ENCODE measurements at regions not wholly inside any gene's neighbourhood (a gene's known extent, or its start where the extent isn't known, plus 50 kb on each side); places are given as distances from the start of the nearest gene placed in this dataset.

DNA sequence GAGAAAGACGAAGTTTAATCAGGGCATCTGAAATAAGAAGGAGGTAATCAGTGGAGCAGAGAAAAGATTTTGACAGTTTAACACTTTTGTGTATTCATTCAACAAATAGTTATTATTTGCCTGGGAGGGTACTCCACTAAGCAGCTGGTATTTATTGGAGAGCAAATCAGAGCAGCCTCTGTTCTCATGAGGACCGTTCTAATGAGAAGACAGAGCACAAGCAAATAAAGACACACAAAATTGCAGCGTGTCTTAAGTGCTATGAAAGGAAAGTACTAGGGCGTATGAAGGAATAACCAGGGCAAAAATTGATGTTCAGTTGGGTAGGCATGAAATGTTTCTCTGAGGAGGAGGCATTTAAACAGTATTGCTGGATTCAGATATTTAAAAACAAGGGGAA lies 302.9 kb upstream of the RARB start:
- no peaks in the 10 kb centered on the region for H3F3A ChIP-seq (ENCODE audit: insufficient read depth)
- in situ Hi-C loops (cut with MboI): no loop called here
- no peak for DNase-seq
- no peaks in the 10 kb centered on the region for H3K9me3 ChIP-seq (ENCODE audit: low read depth)
- no peaks in the 10 kb centered on the region for H3K9me2 ChIP-seq (ENCODE audit: insufficient read depth)
- no peak overlapping the region for H3K4me2 ChIP-seq (ENCODE audit: unreplicated experiment)
- H3K36me3 ChIP-seq (ENCODE audit: low read depth): no peaks in the 10 kb centered on the region
- no peaks in the 10 kb centered on the region for H3K79me2 ChIP-seq (ENCODE audit: insufficient read depth)
- no peak overlapping the region for H2AFZ ChIP-seq
- no peaks in the 10 kb centered on the region for H3K4me1 ChIP-seq (ENCODE audit: insufficient read depth)
- 4 to 9% methylated on average over 4 of the region's 4 CpGs for WGBS, 2 experiments (ENCODE audit: low coverage in 1 of 2, low lambda C conversion rate in 2 of 2, missing lambda C conversion rate in 2 of 2)
- no peaks in the 10 kb centered on the region for H3K27me3 ChIP-seq (replicated peaks; ENCODE audit: insufficient read depth)
- H4K20me1 ChIP-seq (ENCODE audit: insufficient read depth): no peaks in the 10 kb centered on the region
- no peak overlapping the region for H3K27ac ChIP-seq
- no peak overlapping the region for H3K9ac ChIP-seq
- TF ChIP-seq EZH2phosphoT487 (IDR thresholded peaks at IDR 0.05; ENCODE audit: insufficient read depth, low read depth) (no peak), EZH2 (IDR thresholded peaks at IDR 0.05; ENCODE audit: insufficient read depth, poor library complexity, severe bottlenecking) (no peak)
- no peak overlapping the region for H3K4me3 ChIP-seq

DNA sequence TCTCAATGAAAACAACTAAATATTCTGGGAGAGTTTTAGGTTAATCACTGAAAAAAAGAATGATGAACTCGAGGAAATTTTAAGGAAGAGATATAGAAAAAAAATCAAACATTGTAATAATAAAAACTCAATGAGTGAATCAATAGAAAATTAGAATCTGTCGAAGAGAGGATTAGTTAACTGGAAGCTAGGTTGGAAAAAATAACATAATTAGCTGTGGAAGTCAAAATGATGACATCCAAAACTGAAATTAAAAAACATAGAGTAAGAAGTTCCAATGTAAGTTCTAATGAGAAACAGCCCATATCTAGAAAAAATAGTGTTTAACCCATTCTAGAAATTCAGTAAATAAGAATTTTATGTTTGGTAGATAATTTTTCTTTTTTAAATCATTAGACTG lies 299.3 kb upstream of the RARB start:
- in situ Hi-C loops (cut with MboI): no loop called here
- no peaks in the 10 kb centered on the region for H3K9me3 ChIP-seq (ENCODE audit: low read depth)
- 7 to 14% methylated on average over 2 of the region's 2 CpGs for WGBS, 2 experiments (ENCODE audit: low coverage in 1 of 2, low lambda C conversion rate in 2 of 2, missing lambda C conversion rate in 2 of 2)
- H3F3A ChIP-seq (ENCODE audit: insufficient read depth): no peaks in the 10 kb centered on the region
- H3K27me3 ChIP-seq (replicated peaks; ENCODE audit: insufficient read depth): no peaks in the 10 kb centered on the region
- TF ChIP-seq EZH2 (IDR thresholded peaks at IDR 0.05; ENCODE audit: insufficient read depth, poor library complexity, severe bottlenecking): no peak
- no peak for TF ChIP-seq EZH2phosphoT487 (IDR thresholded peaks at IDR 0.05; ENCODE audit: insufficient read depth, low read depth)
- no peak overlapping the region for H3K4me3 ChIP-seq
- H3K27ac ChIP-seq: no peak overlapping the region
- H3K4me1 ChIP-seq (ENCODE audit: insufficient read depth): no peaks in the 10 kb centered on the region
- no peaks in the 10 kb centered on the region for H3K36me3 ChIP-seq (ENCODE audit: low read depth)
- no peak overlapping the region for H2AFZ ChIP-seq
- no peak overlapping the region for H3K4me2 ChIP-seq (ENCODE audit: unreplicated experiment)
- H3K79me2 ChIP-seq (ENCODE audit: insufficient read depth): no peaks in the 10 kb centered on the region
- H3K9ac ChIP-seq: no peak overlapping the region
- DNase-seq: no peak
- no peaks in the 10 kb centered on the region for H3K9me2 ChIP-seq (ENCODE audit: insufficient read depth)
- H4K20me1 ChIP-seq (ENCODE audit: insufficient read depth): no peaks in the 10 kb centered on the region

DNA sequence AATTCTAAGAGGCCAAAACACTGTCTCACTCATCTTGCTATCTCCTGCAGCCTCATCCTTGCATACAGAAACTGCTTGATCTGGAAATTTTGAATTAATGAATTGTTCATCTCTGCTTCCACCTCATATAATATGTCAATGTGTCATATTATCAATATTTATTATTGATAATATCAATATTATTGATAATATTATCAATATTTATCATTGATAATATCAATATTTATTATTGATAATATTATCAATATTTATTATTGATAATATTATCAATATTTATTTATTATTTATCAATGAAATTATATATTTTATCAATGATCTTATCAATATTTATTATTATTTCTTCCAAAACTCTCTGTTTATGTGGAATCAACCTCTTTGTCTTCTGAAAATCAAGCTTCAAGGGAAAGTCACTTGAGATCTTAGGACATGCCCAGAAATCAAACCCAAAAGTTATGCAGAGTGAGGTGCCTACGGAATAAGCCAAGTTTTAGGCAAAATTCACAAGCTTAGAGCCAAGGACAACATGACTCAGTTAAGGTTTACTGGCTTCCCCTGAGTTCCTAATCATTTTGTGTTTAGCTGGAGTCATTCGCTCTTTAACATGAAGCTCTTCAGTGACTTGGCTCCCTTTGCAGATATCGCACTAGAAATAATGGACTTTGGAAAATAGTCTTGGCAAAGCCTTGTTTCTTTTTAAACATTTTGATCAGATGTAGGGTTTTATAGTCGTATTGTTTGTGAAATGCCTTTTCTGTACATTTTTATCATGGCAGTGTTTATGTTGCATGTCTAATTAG lies 297.1 kb upstream of the RARB start:
- Histone ChIP-seq H3K9me3 (ENCODE audit: low read depth) (no peaks in the 10 kb centered on the region), H3K27me3 (replicated peaks; ENCODE audit: insufficient read depth) (no peaks in the 10 kb centered on the region), H2AFZ (no peak overlapping the region), H3K9ac (no peak overlapping the region), H3K4me1 (ENCODE audit: insufficient read depth) (no peaks in the 10 kb centered on the region), H3K4me2 (ENCODE audit: unreplicated experiment) (no peak overlapping the region), H3K79me2 (ENCODE audit: insufficient read depth) (no peaks in the 10 kb centered on the region), H3K27ac (no peak overlapping the region), H3K4me3 (no peak overlapping the region), H3K9me2 (ENCODE audit: insufficient read depth) (no peaks in the 10 kb centered on the region), H3K36me3 (ENCODE audit: low read depth) (no peaks in the 10 kb centered on the region), H4K20me1 (ENCODE audit: insufficient read depth) (no peaks in the 10 kb centered on the region), H3F3A (ENCODE audit: insufficient read depth) (no peaks in the 10 kb centered on the region)
- TF ChIP-seq EZH2 (IDR thresholded peaks at IDR 0.05; ENCODE audit: insufficient read depth, poor library complexity, severe bottlenecking): no peak
- no peak for TF ChIP-seq EZH2phosphoT487 (IDR thresholded peaks at IDR 0.05; ENCODE audit: insufficient read depth, low read depth)
- in situ Hi-C loops (cut with MboI): no loop called here
- no peak for DNase-seq
- 52 to 53% methylated on average over 4 of the region's 4 CpGs for WGBS, 2 experiments (ENCODE audit: low coverage in 1 of 2, low lambda C conversion rate in 2 of 2, missing lambda C conversion rate in 2 of 2)

DNA sequence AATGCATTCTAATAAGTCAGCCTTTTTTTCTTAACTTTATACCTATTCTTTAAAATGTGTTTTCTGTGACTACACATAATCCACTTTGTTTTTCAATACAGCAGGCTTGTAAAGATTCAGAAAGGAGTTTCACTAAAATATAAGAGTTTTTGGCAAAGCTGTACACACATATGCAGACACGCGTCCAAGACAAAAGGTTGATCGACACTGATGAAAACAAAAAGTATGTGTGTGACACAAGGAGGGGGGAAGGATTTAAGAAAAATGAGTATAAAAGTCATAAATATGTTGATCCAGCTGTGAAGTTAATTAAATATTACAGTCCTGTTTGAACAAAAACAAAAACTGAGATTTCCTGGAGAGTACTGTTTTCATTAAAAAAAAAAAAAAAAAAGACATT lies 294.5 kb upstream of the RARB start:
- Histone ChIP-seq H3K4me2 (ENCODE audit: unreplicated experiment) (no peak overlapping the region), H3F3A (ENCODE audit: insufficient read depth) (no peaks in the 10 kb centered on the region), H3K27ac (no peak overlapping the region), H2AFZ (no peak overlapping the region), H3K4me3 (no peak overlapping the region), H3K36me3 (ENCODE audit: low read depth) (no peaks in the 10 kb centered on the region), H3K79me2 (ENCODE audit: insufficient read depth) (no peaks in the 10 kb centered on the region), H4K20me1 (ENCODE audit: insufficient read depth) (no peaks in the 10 kb centered on the region), H3K9me2 (ENCODE audit: insufficient read depth) (no peaks in the 10 kb centered on the region), H3K9ac (no peak overlapping the region), H3K27me3 (replicated peaks; ENCODE audit: insufficient read depth) (no peaks in the 10 kb centered on the region), H3K9me3 (ENCODE audit: low read depth) (no peaks in the 10 kb centered on the region), H3K4me1 (ENCODE audit: insufficient read depth) (no peaks in the 10 kb centered on the region)
- in situ Hi-C loops (cut with MboI): no loop called here
- DNase-seq: no peak
- 9 to 22% methylated on average over 3 of the region's 3 CpGs for WGBS, 2 experiments (ENCODE audit: low coverage in 1 of 2, low lambda C conversion rate in 2 of 2, missing lambda C conversion rate in 2 of 2)
- no peak for TF ChIP-seq EZH2 (IDR thresholded peaks at IDR 0.05; ENCODE audit: insufficient read depth, poor library complexity, severe bottlenecking)
- TF ChIP-seq EZH2phosphoT487 (IDR thresholded peaks at IDR 0.05; ENCODE audit: insufficient read depth, low read depth): no peak

Data from GM23248 (cell line).